H1 (cell line): ENCODE measurements at regions not wholly inside any gene's neighbourhood (a gene's known extent, or its start where the extent isn't known, plus 50 kb on each side); places are given as distances from the start of the nearest gene placed in this dataset.

Source experiments
- CTCF ChIA-PET: fragments of 300-600 bp; sonication (Branson Sonifier 250); formaldehyde crosslinking; loops from one replicate; lab custom pipeline; 2021; ENCODE audit not compliant: partially characterized antibody; lab: Charles Lee
- POLR2A ChIA-PET: fragments of 300-600 bp; sonication (Branson Sonifier 250); formaldehyde crosslinking; loops from one replicate; lab custom pipeline; 2021; ENCODE audit warnings: inconsistent platforms; ENCODE audit not compliant: partially characterized antibody; lab: Charles Lee
- DNase-seq, 2 experiments: peaks; one replicate each; pipeline versions ENCODE4 v3.0.0 to v3.0.0-alpha.2; 2010 to 2022; ENCODE audit warnings: low spot score in 2 of 2, low read depth in 1 of 2, mixed read lengths in 1 of 2
- FAIRE-seq: peaks from 2 replicates; lab custom pipeline; 2011; peaks lifted over from hg19 to GRCh38; lab: Jason Lieb, UNC
- H2AFZ ChIP-seq: 2 replicates; pipeline ENCODE4 v1.8.1; 2012; ENCODE audit warnings: low read length, inconsistent platforms
- H2AK5ac ChIP-seq: 2 replicates; pipeline ENCODE4 v1.6.1; 2013; ENCODE audit warnings: low read depth, low read length
- H2BK120ac ChIP-seq: replicated peaks from 2 replicates; pipeline ENCODE3; 2013; ENCODE audit warnings: low read depth, low read length, inconsistent platforms
- H2BK12ac ChIP-seq: 2 replicates; pipeline ENCODE4 v1.6.1; 2013; ENCODE audit warnings: low read depth, low read length
- H2BK15ac ChIP-seq: 2 replicates; pipeline ENCODE4 v1.6.1; 2013; ENCODE audit warnings: low read length
- H2BK20ac ChIP-seq: 2 replicates; pipeline ENCODE4 v1.6.1; 2013; ENCODE audit warnings: low read length
- H2BK5ac ChIP-seq: 2 replicates; pipeline ENCODE4 v1.6.1; 2013; ENCODE audit warnings: low read depth, low read length
- H3K14ac ChIP-seq: 2 replicates; pipeline ENCODE4 v1.6.1; 2013; ENCODE audit warnings: inconsistent platforms; ENCODE audit not compliant: insufficient read length
- H3K18ac ChIP-seq: 2 replicates; pipeline ENCODE4 v1.6.1; 2013; ENCODE audit warnings: low read length; ENCODE audit errors: extremely low read depth
- H3K23ac ChIP-seq: 2 replicates; pipeline ENCODE4 v1.6.1; 2013; ENCODE audit warnings: inconsistent platforms; ENCODE audit not compliant: insufficient read length
- H3K23me2 ChIP-seq: 2 replicates; pipeline ENCODE4 v1.6.1; 2013; ENCODE audit warnings: low read depth, low read length
- H3K27ac ChIP-seq: 2 replicates; pipeline ENCODE4 v1.6.1; 2011; ENCODE audit warnings: low read depth, low read length, inconsistent platforms
- H3K27me3 ChIP-seq, 4 experiments: replicated peaks in 1 of 4; 1 replicate in 1 of 4; 2 replicates in 3 of 4; pipeline versions ENCODE4 v1.6.1 to v1.8.1; 2011 to 2013; ENCODE audit warnings: low read length in 3 of 4, mild to moderate bottlenecking in 3 of 4, inconsistent platforms in 2 of 4, mixed read lengths in 2 of 4, moderate library complexity in 1 of 4; ENCODE audit not compliant: control insufficient read depth in 3 of 4, insufficient read depth in 3 of 4; ENCODE audit errors: extremely low read depth in 1 of 4
- H3K36me3 ChIP-seq, 4 experiments: 2 replicates each; pipeline versions ENCODE4 v1.6.1 to v1.8.1; 2011 to 2013; ENCODE audit warnings: mild to moderate bottlenecking in 4 of 4, low read length in 3 of 4, moderate library complexity in 2 of 4, control low read depth in 1 of 4, inconsistent platforms in 1 of 4; ENCODE audit not compliant: insufficient read depth in 4 of 4, control insufficient read depth in 2 of 4
- H3K4ac ChIP-seq: replicated peaks from 2 replicates; pipeline ENCODE3; 2013; ENCODE audit warnings: low read length, low read depth, mixed read lengths, inconsistent platforms; ENCODE audit not compliant: insufficient read length
- H3K4me1 ChIP-seq, 4 experiments: replicated peaks in 1 of 4; 1 replicate in 1 of 4; 2 replicates in 3 of 4; pipeline versions ENCODE4 v1.6.1 to v1.8.1; 2011 to 2013; ENCODE audit warnings: low read length in 3 of 4, inconsistent platforms in 2 of 4, mixed read lengths in 1 of 4; ENCODE audit not compliant: insufficient read depth in 4 of 4, control insufficient read depth in 3 of 4
- H3K4me2 ChIP-seq, 2 experiments: 2 replicates each; pipeline versions ENCODE4 v1.6.1 to v1.8.1; 2011 to 2013; ENCODE audit warnings: low read depth in 2 of 2, low read length in 2 of 2, control low read depth in 1 of 2, inconsistent platforms in 1 of 2, mild to moderate bottlenecking in 1 of 2; ENCODE audit not compliant: insufficient read depth in 1 of 2
- H3K4me3 ChIP-seq, 4 experiments: fragments of 200-600, 300-600 bp in 1 of 4; sonication (generic), shearing (Covaris generic), sonication (Bioruptor Twin) in 1 of 4; 2 replicates each; pipeline versions ENCODE4 v1.5.1 to v1.8.1; 2011 to 2016; ENCODE audit warnings: low read length in 4 of 4, low read depth in 3 of 4, control low read depth in 2 of 4, inconsistent platforms in 2 of 4, mild to moderate bottlenecking in 2 of 4, mixed read lengths in 1 of 4, moderate library complexity in 1 of 4; ENCODE audit not compliant: insufficient read depth in 2 of 4; ENCODE audit errors: extremely low read depth in 1 of 4
- H3K56ac ChIP-seq: replicated peaks from 2 replicates; pipeline ENCODE3; 2013; ENCODE audit warnings: low read depth, mild to moderate bottlenecking, mixed read lengths, low read length, inconsistent platforms; ENCODE audit not compliant: insufficient read length
- H3K79me1 ChIP-seq: 2 replicates; pipeline ENCODE4 v1.6.1; 2013; ENCODE audit warnings: low read depth, low read length, control low read depth
- H3K79me2 ChIP-seq, 2 experiments: 2 replicates each; pipeline versions ENCODE4 v1.6.1 to v1.8.1; 2012 to 2013; ENCODE audit warnings: low read length in 2 of 2, mild to moderate bottlenecking in 2 of 2, inconsistent platforms in 1 of 2; ENCODE audit not compliant: insufficient read depth in 2 of 2, control insufficient read depth in 1 of 2
- H3K9ac ChIP-seq, 4 experiments: replicated peaks in 1 of 4; 1 replicate in 1 of 4; 2 replicates in 3 of 4; pipeline versions ENCODE4 v1.6.1 to v1.8.1; 2011 to 2013; ENCODE audit warnings: low read depth in 3 of 4, low read length in 3 of 4, control low read depth in 2 of 4, mild to moderate bottlenecking in 2 of 4, moderate library complexity in 2 of 4, inconsistent platforms in 1 of 4; ENCODE audit errors: extremely low read depth in 1 of 4
- H3K9me3 ChIP-seq, 2 experiments: 2 replicates each; pipeline versions ENCODE4 v1.6.1 to v1.8.1; 2012 to 2013; ENCODE audit warnings: mild to moderate bottlenecking in 2 of 2, moderate library complexity in 2 of 2, control low read depth in 1 of 2, inconsistent platforms in 1 of 2, low read depth in 1 of 2, low read length in 1 of 2, mixed read lengths in 1 of 2; ENCODE audit not compliant: insufficient read depth in 2 of 2
- H4K20me1 ChIP-seq, 2 experiments: replicated peaks in 1 of 2; 2 replicates each; pipeline versions ENCODE3 to v1.8.1; 2011 to 2013; ENCODE audit warnings: inconsistent platforms in 2 of 2, low read length in 2 of 2, mild to moderate bottlenecking in 1 of 2; ENCODE audit not compliant: insufficient read depth in 2 of 2, control insufficient read depth in 1 of 2
- H4K5ac ChIP-seq: 2 replicates; pipeline ENCODE4 v1.6.1; 2013; ENCODE audit warnings: low read length, low read depth, mixed read lengths, inconsistent platforms; ENCODE audit not compliant: insufficient read length
- H4K8ac ChIP-seq: 2 replicates; pipeline ENCODE4 v1.8.0; 2013; ENCODE audit warnings: mild to moderate bottlenecking, moderate library complexity, low read length, inconsistent platforms; ENCODE audit not compliant: insufficient read depth; ENCODE audit errors: extremely low read depth
- H4K91ac ChIP-seq: replicated peaks from 2 replicates; pipeline ENCODE3; 2013; ENCODE audit warnings: low read length, mixed read lengths, inconsistent platforms; ENCODE audit not compliant: insufficient read length
- ASH2L ChIP-seq: fragments of 200-600, 300-600 bp; sonication (generic); IDR thresholded peaks from one replicate; pipeline ENCODE4 v1.7.1; 2017; ENCODE audit warnings: low read length
- GTF2F1 ChIP-seq: IDR thresholded peaks from 2 replicates; pipeline ENCODE4 v1.6.1; 2012; ENCODE audit warnings: low read depth, low read length, improper control_type of control experiment, borderline replicate concordance
- POLR2AphosphoS5 ChIP-seq: IDR thresholded peaks from 2 replicates; pipeline ENCODE4 v1.6.1; 2011; ENCODE audit warnings: low read depth, low read length
- RNF2 ChIP-seq: fragments of 200-900, 300-1000 bp; sonication (generic); IDR thresholded peaks from 2 replicates; pipeline ENCODE4 v1.7.1; 2016; ENCODE audit warnings: borderline replicate concordance, low read depth, mild to moderate bottlenecking, antibody characterized with exemption, low read length; ENCODE audit not compliant: poor library complexity, severe bottlenecking; ENCODE audit errors: missing control alignments
- SIRT6 ChIP-seq: IDR thresholded peaks from one replicate; pipeline ENCODE4 v1.7.1; 2012; ENCODE audit warnings: low read length, inconsistent platforms
- TEAD4 ChIP-seq: IDR thresholded peaks from 2 replicates; pipeline ENCODE4 v1.6.1; 2012; ENCODE audit warnings: low read depth, low read length, inconsistent platforms, mixed read lengths
- WGBS, 2 experiments: shearing (Covaris generic) in 1 of 2; methylation state at CpG; one replicate each; pipeline versions ENCODE4 v1.1.6 to v1.1.7; 2013 to 2015; ENCODE audit warnings: low lambda C conversion rate in 2 of 2, mixed read lengths in 2 of 2, inconsistent platforms in 1 of 2, low coverage in 1 of 2, missing lambda C conversion rate in 1 of 2; ENCODE audit not compliant: insufficient replicate concordance in 2 of 2, insufficient coverage in 1 of 2, insufficient read length in 1 of 2; ENCODE audit errors: extremely low coverage in 1 of 2, missing lambda C conversion rate in 1 of 2; 5-methylcytosine and 5-hydroxymethylcytosine counted together
- TF ChIP-seq, protein P1 (sequence below): IDR thresholded peaks from 2 replicates; pipeline ENCODE4 v1.6.1; 2012; ENCODE audit warnings: inconsistent platforms
- TF ChIP-seq, protein P2 (sequence below): IDR thresholded peaks from 2 replicates; pipeline ENCODE4 v1.6.1; 2011; ENCODE audit warnings: low read depth, mild to moderate bottlenecking, low read length; ENCODE audit not compliant: insufficient read depth
- TF ChIP-seq, protein P3 (sequence below): IDR thresholded peaks from 2 replicates; pipeline ENCODE4 v1.6.1; 2012; ENCODE audit warnings: low read length, inconsistent platforms
- TF ChIP-seq, protein P4 (sequence below): IDR thresholded peaks from 2 replicates; pipeline ENCODE4 v1.6.1; 2012; ENCODE audit warnings: inconsistent platforms

DNA sequence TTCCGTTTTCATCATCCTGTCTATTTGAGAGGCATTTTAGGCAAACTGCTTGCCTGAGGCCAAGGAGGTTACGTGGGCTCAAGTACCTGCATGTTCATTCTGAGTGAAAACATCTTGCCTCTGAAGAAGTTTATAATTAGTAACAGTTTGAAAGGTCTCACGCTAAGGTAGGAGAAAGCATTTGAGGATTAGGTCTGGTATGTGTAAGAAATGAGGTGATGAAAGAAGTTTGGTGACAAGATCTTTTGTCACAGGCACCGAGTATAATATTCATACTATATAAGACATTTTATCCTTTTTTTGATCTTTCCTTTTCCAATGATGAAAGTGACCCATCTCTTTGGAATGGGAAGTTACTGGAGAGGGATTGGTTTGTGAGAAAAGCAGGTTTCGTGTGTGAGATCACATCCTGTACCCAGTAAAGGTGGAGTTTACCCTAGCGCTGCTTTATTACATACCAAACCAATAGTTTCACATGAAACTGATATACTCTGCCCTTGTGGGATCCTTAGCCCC is 98.7 kb upstream of the PDC start:
- Histone ChIP-seq H3K4me1 (no peaks in the 10 kb centered on the region), H3K4ac (no peak overlapping the region), H3K79me2 (no peaks in the 10 kb centered on the region), H3K4me3 (no peak overlapping the region), H3K9me3 (no peaks in the 10 kb centered on the region), H3K18ac (no peak overlapping the region), H3K14ac (no peak overlapping the region), H3K27ac (no peak overlapping the region), H2AK5ac (no peak overlapping the region), H4K5ac (no peak overlapping the region), H3K56ac (no peak overlapping the region), H3K4me2 (no peak overlapping the region), H3K36me3 (no peaks in the 10 kb centered on the region), H4K20me1 (no peaks in the 10 kb centered on the region), H2BK5ac (no peak overlapping the region), H4K8ac (no peak overlapping the region), H3K79me1 (no peaks in the 10 kb centered on the region), H4K91ac (no peak overlapping the region), H2AFZ (0 out of 2 replicates have a peak overlapping the region, but pooled peaks have one; percentile 44), H3K23me2 (no peaks in the 10 kb centered on the region; the same call in 1 of the 2 replicates), H3K23ac (no peak overlapping the region), H3K27me3 (no peaks in the 10 kb centered on the region), H2BK20ac (no peak overlapping the region), H3K9ac (no peak overlapping the region), H2BK120ac (no peak overlapping the region), H2BK15ac (no peak overlapping the region), H2BK12ac (no peak overlapping the region)
- WGBS, 2 experiments, result 90% methylated on average over 6 of the region's 6 CpGs; no CpG with 5 or more reads in 1 of the 2 experiments
- DNase-seq (no peak), FAIRE-seq (no peak)
- POLR2A ChIA-PET, result no interaction called here
- CTCF ChIA-PET, result interaction anchor here (0.8 kb wide), 1 partner anchor 120 kb away, joined by 3 read pairs; the partner anchor contains the start of gene PTGS2
- TF ChIP-seq, protein P1, sequence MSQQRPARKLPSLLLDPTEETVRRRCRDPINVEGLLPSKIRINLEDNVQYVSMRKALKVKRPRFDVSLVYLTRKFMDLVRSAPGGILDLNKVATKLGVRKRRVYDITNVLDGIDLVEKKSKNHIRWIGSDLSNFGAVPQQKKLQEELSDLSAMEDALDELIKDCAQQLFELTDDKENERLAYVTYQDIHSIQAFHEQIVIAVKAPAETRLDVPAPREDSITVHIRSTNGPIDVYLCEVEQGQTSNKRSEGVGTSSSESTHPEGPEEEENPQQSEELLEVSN, result no peak
- TF ChIP-seq, protein P2, sequence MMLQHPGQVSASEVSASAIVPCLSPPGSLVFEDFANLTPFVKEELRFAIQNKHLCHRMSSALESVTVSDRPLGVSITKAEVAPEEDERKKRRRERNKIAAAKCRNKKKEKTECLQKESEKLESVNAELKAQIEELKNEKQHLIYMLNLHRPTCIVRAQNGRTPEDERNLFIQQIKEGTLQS, result no peak
- TF ChIP-seq POLR2AphosphoS5, result no peak
- TF ChIP-seq, protein P3, sequence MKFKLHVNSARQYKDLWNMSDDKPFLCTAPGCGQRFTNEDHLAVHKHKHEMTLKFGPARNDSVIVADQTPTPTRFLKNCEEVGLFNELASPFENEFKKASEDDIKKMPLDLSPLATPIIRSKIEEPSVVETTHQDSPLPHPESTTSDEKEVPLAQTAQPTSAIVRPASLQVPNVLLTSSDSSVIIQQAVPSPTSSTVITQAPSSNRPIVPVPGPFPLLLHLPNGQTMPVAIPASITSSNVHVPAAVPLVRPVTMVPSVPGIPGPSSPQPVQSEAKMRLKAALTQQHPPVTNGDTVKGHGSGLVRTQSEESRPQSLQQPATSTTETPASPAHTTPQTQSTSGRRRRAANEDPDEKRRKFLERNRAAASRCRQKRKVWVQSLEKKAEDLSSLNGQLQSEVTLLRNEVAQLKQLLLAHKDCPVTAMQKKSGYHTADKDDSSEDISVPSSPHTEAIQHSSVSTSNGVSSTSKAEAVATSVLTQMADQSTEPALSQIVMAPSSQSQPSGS, result no peak
- no peak for TF ChIP-seq TEAD4
- no peak for TF ChIP-seq ASH2L
- TF ChIP-seq GTF2F1, result no peak
- no peak for TF ChIP-seq RNF2
- TF ChIP-seq, protein P4, sequence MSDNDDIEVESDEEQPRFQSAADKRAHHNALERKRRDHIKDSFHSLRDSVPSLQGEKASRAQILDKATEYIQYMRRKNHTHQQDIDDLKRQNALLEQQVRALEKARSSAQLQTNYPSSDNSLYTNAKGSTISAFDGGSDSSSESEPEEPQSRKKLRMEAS, result no peak
- TF ChIP-seq SIRT6, result no peak
